ENCODE measurements at regions not wholly inside any gene's neighbourhood (a gene's known extent, or its start where the extent isn't known, plus 50 kb on each side); places are given as distances from the start of the nearest gene placed in this dataset.

DNA sequence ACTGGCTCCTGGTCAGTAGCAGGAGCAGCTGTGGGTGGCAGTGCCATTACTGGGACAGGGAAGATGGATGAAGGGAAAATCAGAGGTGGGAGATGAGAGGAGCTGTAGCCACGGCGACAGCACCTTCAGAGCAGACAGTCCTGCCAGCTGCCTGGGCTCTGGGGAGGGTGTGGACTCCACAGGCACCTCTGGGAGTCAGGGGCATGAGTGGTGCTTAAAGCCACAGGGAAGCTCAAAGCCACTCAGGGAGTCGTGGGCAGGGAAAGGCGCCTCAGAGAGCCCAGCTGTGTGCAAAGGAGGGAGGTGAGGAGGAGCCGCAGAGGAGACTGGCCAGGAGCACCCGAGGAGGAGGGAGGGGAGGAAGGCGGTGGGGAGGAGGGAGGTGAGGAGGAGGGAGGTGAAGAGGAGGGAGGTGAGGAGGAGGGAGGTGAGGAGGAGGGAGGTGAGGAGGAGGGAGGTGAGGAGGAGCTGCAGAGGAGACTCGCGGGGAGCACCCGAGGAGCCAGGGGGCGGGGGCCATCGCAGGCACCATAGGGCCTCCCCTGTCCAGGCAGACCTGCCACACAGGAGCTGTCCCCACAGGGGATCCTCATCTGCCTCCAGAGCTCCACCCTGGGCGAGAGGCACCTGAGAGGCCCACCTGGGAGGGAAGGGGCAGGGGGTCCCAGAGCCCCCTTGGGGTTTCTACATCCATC is 977.6 kb downstream of the BRD1 start:
- Histone ChIP-seq H3K36me3 (no peaks in the 10 kb centered on the region), H3K27me3 (no peaks in the 10 kb centered on the region), H3K9me3 (no peaks in the 10 kb centered on the region), H3K4me3 (no peak overlapping the region), H3K27ac (no peak overlapping the region), H3K4me1 (ENCODE audit: insufficient read depth) (no peaks in the 10 kb centered on the region)
- TF ChIP-seq, protein P1, sequence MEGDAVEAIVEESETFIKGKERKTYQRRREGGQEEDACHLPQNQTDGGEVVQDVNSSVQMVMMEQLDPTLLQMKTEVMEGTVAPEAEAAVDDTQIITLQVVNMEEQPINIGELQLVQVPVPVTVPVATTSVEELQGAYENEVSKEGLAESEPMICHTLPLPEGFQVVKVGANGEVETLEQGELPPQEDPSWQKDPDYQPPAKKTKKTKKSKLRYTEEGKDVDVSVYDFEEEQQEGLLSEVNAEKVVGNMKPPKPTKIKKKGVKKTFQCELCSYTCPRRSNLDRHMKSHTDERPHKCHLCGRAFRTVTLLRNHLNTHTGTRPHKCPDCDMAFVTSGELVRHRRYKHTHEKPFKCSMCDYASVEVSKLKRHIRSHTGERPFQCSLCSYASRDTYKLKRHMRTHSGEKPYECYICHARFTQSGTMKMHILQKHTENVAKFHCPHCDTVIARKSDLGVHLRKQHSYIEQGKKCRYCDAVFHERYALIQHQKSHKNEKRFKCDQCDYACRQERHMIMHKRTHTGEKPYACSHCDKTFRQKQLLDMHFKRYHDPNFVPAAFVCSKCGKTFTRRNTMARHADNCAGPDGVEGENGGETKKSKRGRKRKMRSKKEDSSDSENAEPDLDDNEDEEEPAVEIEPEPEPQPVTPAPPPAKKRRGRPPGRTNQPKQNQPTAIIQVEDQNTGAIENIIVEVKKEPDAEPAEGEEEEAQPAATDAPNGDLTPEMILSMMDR (IDR thresholded peaks at IDR 0.05): no peak
- intact Hi-C loops (cut with DNase I): no loop called here
- 58 to 73% (median 67%) methylated on average over 11 to 12 of the region's 13 CpGs for WGBS, 3 donors
- no peak for DNase-seq

DNA sequence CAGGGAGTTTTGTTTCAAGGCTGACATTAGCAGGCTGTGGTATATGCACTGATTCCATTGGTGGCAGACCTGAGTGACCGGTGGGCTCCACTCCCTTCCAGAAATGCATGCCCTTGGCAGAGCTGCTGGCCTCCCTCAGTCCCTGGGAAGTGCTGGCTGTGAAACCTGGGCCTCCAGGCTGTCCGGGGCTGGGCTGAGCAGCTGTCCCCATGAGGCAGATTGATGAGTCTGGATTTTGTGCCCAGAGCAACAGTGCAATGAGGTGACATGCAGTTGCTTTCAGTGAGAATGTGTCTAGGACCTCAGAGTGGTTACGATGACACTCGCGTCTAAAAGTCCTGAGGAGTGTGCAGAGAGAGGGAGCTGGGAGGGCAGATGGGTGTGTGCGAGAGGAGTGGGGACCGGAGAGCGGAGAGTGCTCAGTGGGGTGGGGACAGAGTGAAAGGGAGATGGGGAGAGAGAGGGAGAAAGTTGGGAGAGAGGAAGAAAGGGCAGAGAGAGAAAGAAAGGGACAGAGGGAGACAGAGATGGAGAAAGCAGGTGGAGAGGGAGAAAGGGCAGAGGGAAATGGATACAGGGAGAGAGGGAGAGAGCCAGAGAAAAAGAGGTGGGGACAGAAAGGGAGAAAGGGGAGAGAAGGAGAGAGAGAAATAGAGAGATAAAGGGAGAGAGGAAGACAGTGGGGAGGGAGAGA is 978.3 kb downstream of the BRD1 start:
- 58 to 63% (median 60%) methylated on average over 8 of the region's 8 CpGs for WGBS, 3 donors
- no peak for DNase-seq
- no peak overlapping the region for H3K27ac ChIP-seq
- H3K4me3 ChIP-seq: no peak overlapping the region
- H3K4me1 ChIP-seq (ENCODE audit: insufficient read depth): no peaks in the 10 kb centered on the region
- no peak for TF ChIP-seq POLR2A (IDR thresholded peaks at IDR 0.05)
- intact Hi-C loops (cut with DNase I): no loop called here
- H3K9me3 ChIP-seq: no peaks in the 10 kb centered on the region
- H3K36me3 ChIP-seq: no peaks in the 10 kb centered on the region
- H3K27me3 ChIP-seq: no peaks in the 10 kb centered on the region

DNA sequence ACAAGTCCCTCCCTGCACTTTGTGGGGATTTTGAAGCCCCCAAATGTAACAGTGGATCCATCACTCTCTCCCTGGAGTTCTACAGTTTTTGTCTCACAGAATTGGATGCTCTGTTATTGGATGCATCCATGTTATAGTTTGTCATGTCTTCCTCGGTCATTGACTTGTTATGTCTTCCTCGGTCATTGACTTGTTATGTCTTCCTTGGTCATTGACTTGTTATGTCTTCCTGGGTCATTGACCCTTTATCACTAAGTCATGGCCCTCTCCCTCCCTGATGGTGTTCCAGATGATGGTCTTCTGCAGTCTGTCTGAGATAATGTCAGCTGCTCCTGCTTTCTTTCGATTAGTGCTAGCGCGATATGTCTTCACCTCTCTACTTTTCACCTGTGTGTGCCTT is 981.5 kb downstream of the BRD1 start:
- no peak for DNase-seq
- no peaks in the 10 kb centered on the region for H3K27me3 ChIP-seq
- WGBS, 3 donors: 82 to 95% (median 94%) methylated on average over 5 of the region's 5 CpGs
- H3K4me1 ChIP-seq (ENCODE audit: insufficient read depth): no peaks in the 10 kb centered on the region
- no peak overlapping the region for H3K27ac ChIP-seq
- no peaks in the 10 kb centered on the region for H3K9me3 ChIP-seq
- H3K4me3 ChIP-seq: no peak overlapping the region
- H3K36me3 ChIP-seq: no peaks in the 10 kb centered on the region
- TF ChIP-seq EP300 (IDR thresholded peaks at IDR 0.05) (no peak), POLR2A (IDR thresholded peaks at IDR 0.05) (no peak)
- TF ChIP-seq, protein P1 (IDR thresholded peaks at IDR 0.05): no peak
- intact Hi-C loops (cut with DNase I): no loop called here

DNA sequence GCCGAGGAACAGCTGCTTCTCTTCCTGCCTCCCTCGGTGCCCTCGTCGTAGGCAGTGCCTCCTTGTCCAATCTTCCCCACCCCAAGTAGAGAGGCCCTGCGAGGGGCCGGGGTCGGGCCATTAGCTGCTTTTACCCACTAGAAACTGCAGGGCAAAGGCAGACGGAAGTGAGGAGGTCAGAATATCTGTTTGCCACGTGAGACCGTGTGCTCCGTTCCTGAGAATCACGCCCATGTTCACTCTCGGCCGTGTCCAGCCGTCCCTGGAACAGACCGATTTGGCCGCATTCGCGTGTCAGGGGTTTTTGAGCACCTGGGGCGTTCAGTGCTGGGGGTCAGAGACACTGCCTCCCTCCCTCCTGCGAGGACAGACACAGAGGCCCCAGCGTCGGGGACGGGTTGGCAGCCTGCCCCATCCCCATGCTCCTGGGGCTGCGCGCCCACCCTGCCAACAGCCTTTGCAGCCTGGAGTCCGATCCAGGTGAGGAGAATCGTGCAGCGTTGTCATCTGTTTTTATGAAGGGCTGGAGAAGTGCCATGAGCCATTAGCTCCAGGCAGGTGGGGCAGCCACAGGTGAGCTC is 982.2 kb downstream of the BRD1 start:
- no peaks in the 10 kb centered on the region for H3K4me1 ChIP-seq (ENCODE audit: insufficient read depth)
- H3K4me3 ChIP-seq: no peak overlapping the region
- TF ChIP-seq EP300 (IDR thresholded peaks at IDR 0.05) (no peak), POLR2A (IDR thresholded peaks at IDR 0.05) (no peak)
- TF ChIP-seq, protein P1 (IDR thresholded peaks at IDR 0.05): no peak
- H3K9me3 ChIP-seq: no peaks in the 10 kb centered on the region
- H3K27me3 ChIP-seq: no peaks in the 10 kb centered on the region
- intact Hi-C loops (cut with DNase I): no loop called here
- no peak overlapping the region for H3K27ac ChIP-seq
- no peaks in the 10 kb centered on the region for H3K36me3 ChIP-seq
- 71 to 78% (median 71%) methylated on average over 29 of the region's 29 CpGs for WGBS, 3 donors
- DNase-seq: no peak
